GM12891 (cell line): ENCODE measurements at regions not wholly inside any gene's neighbourhood (a gene's known extent, or its start where the extent isn't known, plus 50 kb on each side); places are given as distances from the start of the nearest gene placed in this dataset.

ENCODE experiments used
- POLR2A ChIP-seq: IDR thresholded peaks from 2 replicates; pipeline ENCODE4 v1.6.1; 2011; ENCODE audit warnings: low read depth, low read length, control low read depth
- POLR2AphosphoS5 ChIP-seq: IDR thresholded peaks from 2 replicates; pipeline ENCODE4 v1.6.1; 2011; ENCODE audit warnings: low read depth, low read length, control low read depth
- TAF1 ChIP-seq: IDR thresholded peaks from 2 replicates; pipeline ENCODE4 v1.6.1; 2011; ENCODE audit warnings: low read depth, low read length, control low read depth

DNA sequence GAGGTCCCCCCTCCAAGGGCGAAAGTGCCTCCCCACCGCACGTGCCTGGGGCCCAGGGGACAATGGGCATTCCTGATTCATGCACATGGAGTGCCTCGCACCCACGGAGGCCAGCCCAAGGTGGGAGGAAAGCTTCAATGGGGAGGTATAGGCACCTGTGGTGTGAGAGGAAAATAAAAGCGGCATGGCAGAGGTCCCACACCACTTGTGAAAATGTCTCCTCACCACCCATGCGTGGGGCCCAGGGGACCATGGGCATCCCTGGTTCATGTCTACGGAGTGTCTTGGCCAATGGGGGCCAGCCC, 384.7 kb downstream of the ALG10 start:
- TF ChIP-seq TAF1 = no peak
- no peak for TF ChIP-seq POLR2A
- TF ChIP-seq POLR2AphosphoS5 = no peak
